BE2C (cell line): ENCODE measurements at regions not wholly inside any gene's neighbourhood (a gene's known extent, or its start where the extent isn't known, plus 50 kb on each side); places are given as distances from the start of the nearest gene placed in this dataset.

ENCODE experiments used
- DNase-seq: peaks from one replicate; pipeline ENCODE4 v3.0.0-alpha.2; 2020
- H3K27me3 ChIP-seq: fragments of 250-450 bp; sonication (Bioruptor Pico); 2 replicates; pipeline ENCODE4 v1.5.1; 2020; ENCODE audit warnings: mild to moderate bottlenecking
- H3K36me3 ChIP-seq: fragments of 250-450 bp; sonication (Bioruptor Pico); 2 replicates; pipeline ENCODE4 v1.5.1; 2020; ENCODE audit warnings: mild to moderate bottlenecking
- H3K4me1 ChIP-seq: fragments of 250-450 bp; sonication (Bioruptor Pico); 2 replicates; pipeline ENCODE4 v1.5.1; 2020
- H3K4me3 ChIP-seq: 2 replicates; pipeline ENCODE4 v1.5.1; 2011; ENCODE audit warnings: low read depth, low read length
- H3K9me3 ChIP-seq: fragments of 250-450 bp; sonication (Bioruptor Pico); 2 replicates; pipeline ENCODE4 v1.5.1; 2020
- TF ChIP-seq, protein P1 (sequence below): IDR thresholded peaks from 2 replicates; pipeline ENCODE4 v1.5.1; 2012; ENCODE audit warnings: mild to moderate bottlenecking, low read depth, low read length

DNA sequence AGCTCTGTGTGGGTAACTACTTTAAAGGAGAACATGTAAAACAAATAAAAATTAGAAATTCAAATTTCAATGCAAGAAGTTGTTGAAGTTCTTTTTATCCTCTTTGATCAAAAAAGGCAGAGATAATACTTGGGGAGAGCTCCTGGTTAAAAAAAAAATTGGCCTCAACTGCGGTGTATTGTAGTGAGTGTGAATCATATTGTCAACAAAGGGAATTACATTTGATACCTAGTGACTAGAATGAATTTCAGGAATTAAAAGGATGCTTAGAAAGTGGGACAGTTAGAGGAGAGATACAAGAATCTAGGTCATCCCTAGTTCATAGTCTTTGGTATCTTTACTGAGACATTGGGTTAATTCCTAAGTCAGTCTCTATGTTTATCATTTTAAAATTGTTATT is 473.0 kb downstream of the CCDC85A start:
- no peaks in the 10 kb centered on the region for H3K36me3 ChIP-seq
- H3K4me3 ChIP-seq, result no peak overlapping the region
- H3K9me3 ChIP-seq, result no peaks in the 10 kb centered on the region
- no peak for DNase-seq
- no peaks in the 10 kb centered on the region for H3K27me3 ChIP-seq
- H3K4me1 ChIP-seq, result no peaks in the 10 kb centered on the region
- TF ChIP-seq, protein P1, sequence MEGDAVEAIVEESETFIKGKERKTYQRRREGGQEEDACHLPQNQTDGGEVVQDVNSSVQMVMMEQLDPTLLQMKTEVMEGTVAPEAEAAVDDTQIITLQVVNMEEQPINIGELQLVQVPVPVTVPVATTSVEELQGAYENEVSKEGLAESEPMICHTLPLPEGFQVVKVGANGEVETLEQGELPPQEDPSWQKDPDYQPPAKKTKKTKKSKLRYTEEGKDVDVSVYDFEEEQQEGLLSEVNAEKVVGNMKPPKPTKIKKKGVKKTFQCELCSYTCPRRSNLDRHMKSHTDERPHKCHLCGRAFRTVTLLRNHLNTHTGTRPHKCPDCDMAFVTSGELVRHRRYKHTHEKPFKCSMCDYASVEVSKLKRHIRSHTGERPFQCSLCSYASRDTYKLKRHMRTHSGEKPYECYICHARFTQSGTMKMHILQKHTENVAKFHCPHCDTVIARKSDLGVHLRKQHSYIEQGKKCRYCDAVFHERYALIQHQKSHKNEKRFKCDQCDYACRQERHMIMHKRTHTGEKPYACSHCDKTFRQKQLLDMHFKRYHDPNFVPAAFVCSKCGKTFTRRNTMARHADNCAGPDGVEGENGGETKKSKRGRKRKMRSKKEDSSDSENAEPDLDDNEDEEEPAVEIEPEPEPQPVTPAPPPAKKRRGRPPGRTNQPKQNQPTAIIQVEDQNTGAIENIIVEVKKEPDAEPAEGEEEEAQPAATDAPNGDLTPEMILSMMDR, result no peak

DNA sequence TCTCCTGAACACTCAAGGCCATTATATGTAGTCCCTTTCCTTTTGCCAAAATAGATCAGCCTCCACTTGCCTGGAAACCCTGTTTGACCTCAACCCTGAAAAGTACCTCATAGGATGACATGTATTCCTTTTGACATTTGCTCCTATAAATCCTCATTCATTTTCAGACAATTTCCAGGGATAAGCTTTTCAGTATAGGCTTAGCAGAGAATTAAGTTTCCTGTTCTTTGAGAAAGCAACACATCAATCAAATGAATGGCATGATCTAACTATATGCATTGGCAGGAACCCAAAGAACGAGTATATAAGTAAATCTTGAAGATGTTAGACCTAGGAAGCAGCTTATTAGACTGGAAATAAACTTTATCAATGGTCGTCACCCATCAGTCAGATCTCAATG is 483.0 kb downstream of the CCDC85A start:
- no peaks in the 10 kb centered on the region for H3K9me3 ChIP-seq
- no peaks in the 10 kb centered on the region for H3K36me3 ChIP-seq
- no peak for DNase-seq
- H3K4me3 ChIP-seq, result no peak overlapping the region
- TF ChIP-seq, protein P1, result no peak
- no peaks in the 10 kb centered on the region for H3K27me3 ChIP-seq
- no peaks in the 10 kb centered on the region for H3K4me1 ChIP-seq

DNA sequence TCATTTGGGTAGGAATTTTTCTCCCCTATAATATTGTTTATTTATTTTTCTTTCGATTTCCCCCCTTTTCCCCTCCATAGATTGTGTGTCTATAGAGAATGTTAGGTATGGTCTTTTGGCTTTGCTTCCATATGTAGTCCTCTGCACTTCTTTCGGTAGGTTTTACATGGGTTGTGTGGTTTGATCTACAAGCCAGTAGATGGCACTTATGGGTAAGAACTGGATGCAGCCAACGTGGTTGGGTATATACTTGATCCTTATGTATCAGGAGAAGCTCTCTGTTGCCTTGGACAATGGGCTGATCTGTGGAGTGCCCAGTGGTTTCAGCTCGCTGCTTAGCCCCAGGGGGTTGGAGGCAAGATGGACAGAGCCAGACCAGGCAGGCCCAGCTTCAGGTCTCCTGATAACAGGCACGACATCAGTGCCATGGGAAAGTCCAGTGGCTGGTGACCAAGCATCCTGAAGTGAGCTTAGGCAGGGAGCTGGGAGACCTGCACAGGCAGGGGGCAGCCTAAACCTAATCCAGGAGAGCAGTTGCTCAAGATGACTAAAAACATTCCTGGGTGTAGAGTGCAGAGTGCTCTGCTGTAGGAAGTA is 488.3 kb downstream of the CCDC85A start:
- Histone ChIP-seq H3K36me3 (no peaks in the 10 kb centered on the region), H3K27me3 (no peaks in the 10 kb centered on the region), H3K4me1 (no peaks in the 10 kb centered on the region), H3K4me3 (no peak overlapping the region), H3K9me3 (no peaks in the 10 kb centered on the region)
- DNase-seq, result no peak
- TF ChIP-seq, protein P1, result no peak

DNA sequence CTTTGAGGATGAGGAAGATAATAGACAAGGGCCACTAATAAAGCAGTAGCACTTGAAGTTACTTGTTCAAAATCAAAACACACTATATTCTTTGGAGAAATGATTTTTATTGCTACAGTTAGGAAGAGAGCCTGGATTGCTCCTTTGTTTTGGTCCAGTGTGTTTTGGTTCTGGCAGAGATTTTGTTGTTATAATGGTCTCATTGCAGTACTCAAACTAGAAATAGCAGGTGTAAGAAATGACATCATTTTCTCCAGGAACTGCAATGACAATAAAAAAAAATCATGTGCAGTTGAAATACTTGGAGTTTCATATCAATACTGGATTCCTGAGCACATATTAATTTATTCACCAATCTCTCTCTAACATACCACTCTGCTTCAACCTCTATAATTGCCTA is 490.3 kb downstream of the CCDC85A start:
- Histone ChIP-seq H3K36me3 (no peaks in the 10 kb centered on the region), H3K4me3 (no peak overlapping the region), H3K4me1 (no peaks in the 10 kb centered on the region), H3K9me3 (no peaks in the 10 kb centered on the region), H3K27me3 (no peaks in the 10 kb centered on the region)
- DNase-seq, result no peak
- TF ChIP-seq, protein P1, result no peak

DNA sequence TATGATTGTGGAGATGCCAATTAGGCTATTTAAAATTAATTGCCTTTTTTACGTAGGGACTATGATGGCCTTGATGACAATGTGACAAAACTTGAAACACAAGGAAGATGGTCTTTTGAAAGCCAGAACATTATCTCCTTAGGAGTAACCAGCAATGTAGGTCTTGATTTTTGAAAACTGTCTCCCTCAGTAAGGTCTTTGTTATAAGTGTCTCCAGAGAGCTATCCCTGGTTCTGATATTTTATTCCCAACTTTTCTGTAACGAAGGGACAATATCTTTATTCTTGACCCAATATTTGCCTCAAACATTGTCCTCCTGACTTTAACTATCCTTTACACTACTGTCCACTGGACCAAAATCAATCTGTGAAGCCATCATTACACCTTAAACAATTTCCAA is 493.2 kb downstream of the CCDC85A start:
- DNase-seq, result no peak
- H3K9me3 ChIP-seq, result no peaks in the 10 kb centered on the region
- TF ChIP-seq, protein P1, result no peak
- H3K27me3 ChIP-seq, result no peaks in the 10 kb centered on the region
- no peaks in the 10 kb centered on the region for H3K36me3 ChIP-seq
- no peaks in the 10 kb centered on the region for H3K4me1 ChIP-seq
- no peak overlapping the region for H3K4me3 ChIP-seq

DNA sequence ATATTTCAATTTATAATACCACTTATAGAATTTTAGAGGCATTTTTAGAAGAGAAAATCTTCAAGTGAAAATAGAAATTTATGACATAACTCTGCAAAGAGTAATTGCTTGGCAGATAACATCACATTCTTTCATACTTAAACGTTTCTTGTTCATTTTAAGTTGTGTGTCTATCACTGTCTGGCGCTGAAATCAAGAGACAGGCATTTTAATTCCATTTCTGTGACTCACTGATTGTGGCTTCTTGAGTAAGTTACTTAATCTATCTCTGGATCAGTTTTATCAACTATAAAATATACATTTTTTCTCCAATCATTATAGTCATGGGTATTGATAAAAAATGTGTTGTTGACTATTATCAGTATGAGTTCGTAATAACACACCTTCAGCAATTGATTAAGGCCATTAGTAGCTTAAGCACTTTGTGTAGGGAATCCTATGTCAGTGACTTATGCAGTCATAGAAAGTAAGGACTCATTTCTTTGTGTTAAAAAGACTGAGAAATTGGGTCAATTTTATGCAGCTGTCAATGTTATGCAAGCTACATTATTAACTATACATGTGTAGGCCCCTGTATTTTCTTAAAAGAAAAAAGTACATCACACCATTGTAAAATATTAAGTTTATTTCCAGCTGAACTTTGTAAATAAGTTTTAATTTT is 497.3 kb downstream of the CCDC85A start:
- Histone ChIP-seq H3K27me3 (no peaks in the 10 kb centered on the region), H3K4me1 (no peaks in the 10 kb centered on the region), H3K36me3 (no peaks in the 10 kb centered on the region), H3K9me3 (no peaks in the 10 kb centered on the region), H3K4me3 (no peak overlapping the region)
- no peak for DNase-seq
- TF ChIP-seq, protein P1, result no peak
